ENCODE measurements at regions not wholly inside any gene's neighbourhood (a gene's known extent, or its start where the extent isn't known, plus 50 kb on each side); places are given as distances from the start of the nearest gene placed in this dataset.

DNA sequence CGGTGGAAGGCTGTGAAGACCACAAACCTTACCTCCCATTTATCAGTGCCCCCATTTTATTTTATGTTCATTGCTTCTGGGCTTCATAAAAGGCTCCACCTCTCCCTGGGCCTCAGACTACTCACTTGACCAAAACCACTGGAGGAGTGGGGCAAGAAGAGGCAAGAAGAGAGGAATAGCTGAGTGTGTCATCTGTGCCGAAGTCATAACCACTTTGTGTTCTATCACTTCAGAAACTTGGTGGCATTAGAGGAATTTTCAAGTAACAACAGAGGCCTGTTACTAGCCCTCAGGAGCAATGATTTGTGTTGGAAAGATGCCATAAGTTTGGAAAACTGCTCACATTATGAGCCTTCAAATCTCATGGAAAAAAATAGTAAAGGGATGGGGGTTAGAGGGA is 88.7 kb upstream of the PIK3R1 start:
- Histone ChIP-seq H3K27me3 (ENCODE audit: insufficient read depth, low read depth, severe bottlenecking) (no peaks in the 10 kb centered on the region), H3K27ac (no peak overlapping the region), H3K4me3 (ENCODE audit: low read depth, low read length) (no peak overlapping the region), H3K36me3 (no peaks in the 10 kb centered on the region), H3K9me3 (ENCODE audit: severe bottlenecking) (no peaks in the 10 kb centered on the region)
- DNase-seq, result no peak
- TF ChIP-seq, protein P1, sequence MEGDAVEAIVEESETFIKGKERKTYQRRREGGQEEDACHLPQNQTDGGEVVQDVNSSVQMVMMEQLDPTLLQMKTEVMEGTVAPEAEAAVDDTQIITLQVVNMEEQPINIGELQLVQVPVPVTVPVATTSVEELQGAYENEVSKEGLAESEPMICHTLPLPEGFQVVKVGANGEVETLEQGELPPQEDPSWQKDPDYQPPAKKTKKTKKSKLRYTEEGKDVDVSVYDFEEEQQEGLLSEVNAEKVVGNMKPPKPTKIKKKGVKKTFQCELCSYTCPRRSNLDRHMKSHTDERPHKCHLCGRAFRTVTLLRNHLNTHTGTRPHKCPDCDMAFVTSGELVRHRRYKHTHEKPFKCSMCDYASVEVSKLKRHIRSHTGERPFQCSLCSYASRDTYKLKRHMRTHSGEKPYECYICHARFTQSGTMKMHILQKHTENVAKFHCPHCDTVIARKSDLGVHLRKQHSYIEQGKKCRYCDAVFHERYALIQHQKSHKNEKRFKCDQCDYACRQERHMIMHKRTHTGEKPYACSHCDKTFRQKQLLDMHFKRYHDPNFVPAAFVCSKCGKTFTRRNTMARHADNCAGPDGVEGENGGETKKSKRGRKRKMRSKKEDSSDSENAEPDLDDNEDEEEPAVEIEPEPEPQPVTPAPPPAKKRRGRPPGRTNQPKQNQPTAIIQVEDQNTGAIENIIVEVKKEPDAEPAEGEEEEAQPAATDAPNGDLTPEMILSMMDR (IDR thresholded peaks at IDR 0.05; ENCODE audit: low read depth, low read length), result no peak

DNA sequence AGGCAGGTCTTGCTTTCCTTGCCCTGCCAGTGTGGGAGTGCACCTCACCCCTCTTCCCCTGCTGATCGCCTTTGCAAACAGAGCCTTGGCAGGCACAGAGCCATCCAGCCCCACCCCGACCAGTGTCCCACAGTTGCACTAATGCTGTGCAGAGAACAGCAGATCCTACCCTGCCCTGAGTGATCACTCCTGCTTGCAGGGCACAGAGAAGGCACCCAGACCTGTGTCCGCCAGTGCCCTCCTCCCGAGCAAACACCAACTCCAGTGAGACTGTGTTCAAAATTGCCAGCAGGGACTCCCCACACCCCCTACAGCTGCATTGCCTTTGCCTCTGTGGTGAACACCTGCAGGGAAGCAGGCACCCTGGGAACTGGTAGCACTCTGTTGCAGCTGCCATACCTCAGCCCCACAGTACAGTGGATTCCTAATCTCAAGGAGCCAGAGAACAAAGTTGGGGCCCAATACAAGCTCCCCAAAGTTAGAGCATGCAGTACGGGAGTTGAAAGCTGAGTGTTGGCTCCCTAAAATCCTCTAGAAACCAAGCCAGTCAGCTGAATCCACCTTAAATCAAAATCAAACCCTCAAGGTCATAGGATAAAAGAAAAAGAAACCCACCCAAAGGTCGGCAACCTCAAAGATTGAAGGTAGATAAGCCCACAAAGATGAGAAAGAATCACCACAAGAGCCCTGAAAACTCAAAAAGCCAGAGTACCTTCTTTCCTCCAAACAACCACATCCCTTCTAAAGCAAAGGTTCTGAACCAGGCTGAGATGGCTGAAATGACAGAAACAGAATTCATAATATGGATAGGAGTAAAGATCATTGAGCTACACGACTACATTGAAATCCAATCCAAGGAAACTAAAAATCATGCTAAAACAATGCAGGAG is 92.9 kb upstream of the PIK3R1 start:
- Histone ChIP-seq H3K9me3 (ENCODE audit: severe bottlenecking) (no peaks in the 10 kb centered on the region), H3K27ac (no peak overlapping the region), H3K4me3 (ENCODE audit: low read depth, low read length) (no peak overlapping the region), H3K27me3 (ENCODE audit: insufficient read depth, low read depth, severe bottlenecking) (no peaks in the 10 kb centered on the region), H3K36me3 (no peaks in the 10 kb centered on the region)
- DNase-seq, result no peak
- TF ChIP-seq, protein P1 (IDR thresholded peaks at IDR 0.05; ENCODE audit: low read depth, low read length), result no peak

DNA sequence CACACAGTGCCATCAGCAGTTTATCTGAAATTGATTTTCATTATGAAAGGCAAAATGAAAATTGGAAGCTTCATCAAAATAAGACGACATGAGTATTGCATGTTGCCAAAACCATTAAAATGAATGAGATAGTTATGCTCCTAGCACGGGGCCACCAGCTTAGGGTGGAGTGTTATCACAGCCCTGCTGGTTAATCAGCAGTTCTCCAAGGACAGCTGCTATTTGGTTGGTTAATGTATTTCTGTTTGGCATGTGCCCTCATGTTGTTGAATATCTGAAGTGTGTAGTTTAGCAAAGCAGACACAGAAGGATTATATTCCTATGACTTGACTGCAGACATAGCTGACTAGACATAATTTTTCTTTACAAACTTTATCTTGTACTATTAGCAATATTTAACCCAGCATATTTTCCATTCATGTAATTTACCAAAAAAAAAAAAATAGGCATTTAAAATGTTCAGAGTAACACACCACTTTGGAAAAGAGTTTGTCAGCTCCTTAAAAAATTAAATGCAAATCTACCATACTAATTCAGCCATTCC is 98.6 kb upstream of the PIK3R1 start:
- Histone ChIP-seq H3K27ac (no peak overlapping the region), H3K36me3 (no peaks in the 10 kb centered on the region), H3K4me3 (ENCODE audit: low read depth, low read length) (no peak overlapping the region), H3K9me3 (ENCODE audit: severe bottlenecking) (no peaks in the 10 kb centered on the region), H3K27me3 (ENCODE audit: insufficient read depth, low read depth, severe bottlenecking) (no peaks in the 10 kb centered on the region)
- DNase-seq, result no peak
- TF ChIP-seq, protein P1 (IDR thresholded peaks at IDR 0.05; ENCODE audit: low read depth, low read length), result no peak

- no peak for DNase-seq
- H3K36me3 ChIP-seq, result no peaks in the 10 kb centered on the region
- no peak overlapping the region for H3K4me3 ChIP-seq (ENCODE audit: low read depth, low read length)
- TF ChIP-seq, protein P1 (IDR thresholded peaks at IDR 0.05; ENCODE audit: low read depth, low read length), result no peak
- no peak overlapping the region for H3K27ac ChIP-seq
- no peaks in the 10 kb centered on the region for H3K27me3 ChIP-seq (ENCODE audit: insufficient read depth, low read depth, severe bottlenecking)
- no peaks in the 10 kb centered on the region for H3K9me3 ChIP-seq (ENCODE audit: severe bottlenecking)
Observed at GRCh38 chr5:68116408-68116807, 99.1 kb upstream of the PIK3R1 start.

GRCh38 chr5:68115584-68115983 is 100.0 kb upstream of the PIK3R1 start:
- Histone ChIP-seq H3K9me3 (ENCODE audit: severe bottlenecking) (no peaks in the 10 kb centered on the region), H3K27ac (no peak overlapping the region), H3K27me3 (ENCODE audit: insufficient read depth, low read depth, severe bottlenecking) (no peaks in the 10 kb centered on the region), H3K36me3 (no peaks in the 10 kb centered on the region), H3K4me3 (ENCODE audit: low read depth, low read length) (no peak overlapping the region)
- no peak for DNase-seq
- TF ChIP-seq, protein P1 (IDR thresholded peaks at IDR 0.05; ENCODE audit: low read depth, low read length), result no peak

All from WERI-Rb-1 (cell line).